D341Med (cell line): ENCODE measurements at regions not wholly inside any gene's neighbourhood (a gene's known extent, or its start where the extent isn't known, plus 50 kb on each side); places are given as distances from the start of the nearest gene placed in this dataset.
"Not testable (repeated sequence)": the region's sequence is repeated elsewhere in the genome, so short reads cannot be mapped to it uniquely, and the experiment has no call there.

Experiments
- DNase-seq: peaks from one replicate; pipeline ENCODE4 v3.0.0; 2012; ENCODE audit warnings: low spot score

DNA sequence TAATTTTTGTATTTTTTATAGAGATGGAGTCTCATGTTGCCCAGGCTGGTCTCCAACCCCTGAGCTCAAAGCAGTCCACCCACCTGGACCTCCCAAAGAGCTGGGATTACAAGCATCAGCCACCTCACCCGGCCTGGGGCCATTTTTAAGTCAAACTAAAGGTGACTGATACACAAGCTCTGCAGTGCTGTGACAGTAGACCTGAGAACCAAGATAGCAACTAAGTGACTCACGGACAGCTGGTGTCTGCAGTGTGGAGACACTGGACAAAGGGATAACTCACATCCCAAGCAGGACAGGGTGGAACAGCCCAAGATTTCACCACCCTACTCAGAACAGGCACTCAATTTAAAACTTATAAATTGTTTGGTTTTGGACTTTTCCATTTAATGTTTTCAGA is 402.5 kb downstream of the CD83 start:
- no peak for DNase-seq

DNA sequence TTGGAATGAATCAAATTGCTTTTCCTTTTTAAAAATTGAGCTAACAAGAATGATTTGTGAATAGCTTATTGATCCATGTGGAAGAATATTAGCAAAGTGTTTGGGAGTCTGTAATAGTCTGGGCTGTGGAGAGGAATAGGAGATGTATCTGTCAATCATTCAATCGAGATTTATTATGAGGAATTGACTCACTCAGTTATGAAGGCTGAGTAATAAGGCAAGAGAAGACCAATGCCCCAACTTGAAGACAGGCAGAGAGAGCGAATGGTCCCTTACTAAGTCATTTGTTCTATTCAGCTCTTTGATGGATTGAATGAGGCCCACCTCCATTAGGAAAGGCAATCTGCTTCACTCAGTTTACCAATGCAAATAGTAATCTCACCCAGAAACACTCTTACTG is 403.0 kb downstream of the CD83 start:
- no peak for DNase-seq

DNA sequence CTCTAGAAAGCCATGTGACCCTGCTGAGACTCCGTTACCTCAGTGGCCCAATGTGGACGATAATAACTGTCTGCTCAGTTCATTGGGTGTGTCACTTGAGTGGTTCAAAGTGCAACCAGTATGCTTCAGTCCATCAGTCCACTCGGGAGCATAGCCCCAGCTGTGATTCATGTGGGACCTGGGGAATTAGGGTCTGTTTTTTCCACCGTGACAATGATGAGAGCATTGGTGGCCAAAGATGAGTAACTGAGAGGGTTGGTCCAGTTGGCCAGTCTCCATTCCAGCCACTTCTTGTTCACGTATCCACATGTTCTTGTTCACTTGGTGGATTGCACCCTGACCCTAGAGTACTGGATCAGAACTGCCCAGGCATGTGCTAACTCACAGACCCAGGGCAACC is 403.6 kb downstream of the CD83 start:
- DNase-seq, result no peak

DNA sequence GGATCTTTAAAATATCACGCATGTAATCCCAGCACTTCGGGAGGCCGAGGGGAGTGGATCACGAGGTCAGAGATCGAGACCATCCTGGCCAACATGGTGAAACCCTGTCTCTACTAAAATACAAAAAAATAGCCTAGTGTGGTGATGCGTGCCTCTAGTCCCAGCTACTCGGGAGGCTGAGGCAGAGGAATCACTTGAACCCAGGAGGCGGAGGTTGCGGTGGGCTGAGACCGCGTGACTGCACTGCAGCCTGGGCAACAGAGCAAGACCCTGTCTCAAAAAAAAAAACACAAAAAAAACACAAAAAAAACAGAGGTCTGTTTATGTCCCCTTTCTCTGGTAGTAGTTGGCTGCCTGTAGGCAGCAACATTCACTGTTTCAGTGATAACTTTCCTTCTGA is 404.3 kb downstream of the CD83 start:
- DNase-seq, result not testable (repeated sequence)

DNA sequence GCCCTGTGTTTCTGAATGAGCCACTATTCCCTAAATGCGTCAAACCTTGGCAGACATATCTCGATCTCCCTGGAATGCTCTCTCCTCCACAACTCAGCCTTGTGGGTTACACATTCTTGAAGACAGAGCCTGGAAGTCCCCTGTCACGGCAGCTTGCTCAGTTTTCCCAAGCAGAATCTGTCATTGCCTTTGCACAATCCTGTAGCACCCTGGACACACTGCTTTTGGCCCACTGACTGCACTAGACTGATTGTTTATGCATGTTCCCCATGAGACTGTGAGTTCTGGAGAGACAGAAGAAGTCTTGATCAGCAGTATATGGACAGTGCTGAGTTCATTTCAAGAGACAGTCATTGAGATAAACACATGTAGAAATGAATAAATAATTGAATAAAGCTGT is 406.7 kb downstream of the CD83 start:
- DNase-seq, result no peak

DNA sequence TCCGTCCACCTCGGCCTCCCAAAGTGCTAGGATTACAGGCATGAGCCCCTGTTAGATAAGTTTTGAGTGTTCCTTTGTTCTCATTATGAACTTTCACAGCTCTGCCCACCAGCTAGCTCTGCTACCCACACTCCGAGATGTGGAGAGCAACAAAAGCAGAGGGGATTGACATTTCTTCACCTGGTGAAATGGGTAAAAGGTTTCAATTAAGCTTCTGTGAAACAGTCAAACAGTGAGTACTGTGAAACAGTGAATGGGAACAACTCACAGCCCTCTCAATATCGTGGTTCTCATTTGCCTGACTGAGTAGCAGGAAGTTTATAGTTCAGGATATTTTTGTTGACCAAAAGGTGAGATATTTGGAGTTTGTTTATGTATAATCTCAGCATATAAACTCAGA is 412.8 kb downstream of the CD83 start:
- DNase-seq, result no peak

DNA sequence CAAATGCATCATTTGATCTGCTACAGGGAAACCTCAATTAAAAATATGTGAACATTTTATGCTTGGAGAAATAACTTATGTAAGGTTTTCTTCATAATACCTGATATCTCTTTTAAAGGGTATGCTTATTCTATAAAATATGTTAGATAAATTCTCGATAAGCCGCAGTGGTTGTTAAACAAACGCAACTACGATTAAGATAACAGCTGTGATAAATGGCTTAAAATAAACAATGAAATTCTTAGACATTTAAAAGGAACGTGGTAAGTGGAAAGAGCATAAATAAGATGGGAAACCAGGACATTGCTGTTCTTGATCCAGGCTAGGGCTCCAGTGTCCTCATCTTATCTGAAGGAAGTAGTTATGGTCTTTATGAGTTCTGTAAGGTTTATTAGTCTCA is 415.9 kb downstream of the CD83 start:
- no peak for DNase-seq

DNA sequence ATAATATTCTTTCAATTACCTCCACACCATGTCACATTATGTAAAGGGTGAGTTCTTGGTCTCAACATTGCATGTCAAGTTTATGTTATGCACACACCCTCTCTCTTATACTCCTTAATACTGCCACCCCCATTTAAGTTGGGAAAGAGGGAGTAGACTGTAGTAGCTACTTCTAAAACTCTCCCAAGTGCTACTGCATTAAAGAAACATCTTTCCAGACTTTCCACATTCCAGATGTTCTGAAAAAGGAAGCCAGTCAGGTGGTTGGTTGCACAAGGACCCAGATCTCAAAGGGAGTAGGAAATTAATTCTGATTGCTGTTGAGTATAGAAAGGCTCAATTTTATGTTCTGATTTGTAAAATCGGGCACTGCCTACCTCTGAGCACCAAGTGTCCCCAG is 419.5 kb downstream of the CD83 start:
- DNase-seq, result no peak

DNA sequence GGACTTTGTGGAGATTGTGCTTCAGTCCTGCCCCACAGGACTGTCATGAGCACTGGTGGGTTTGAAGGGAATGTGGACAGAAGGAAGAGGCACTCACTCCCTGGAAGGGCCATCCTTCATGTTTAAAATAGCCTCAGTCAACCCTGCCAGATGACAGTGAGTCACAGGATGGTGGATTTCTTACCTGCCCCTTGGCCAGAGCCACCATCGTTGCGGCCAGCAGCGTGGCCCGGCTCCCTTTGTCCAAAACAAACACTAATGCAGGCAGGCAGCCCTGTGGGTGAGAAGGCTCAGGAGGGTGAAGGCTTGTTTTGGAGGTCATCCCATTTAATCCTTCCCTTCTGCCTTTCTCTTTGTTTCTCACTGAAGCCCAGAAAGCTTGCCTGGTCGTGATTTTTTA is 422.7 kb downstream of the CD83 start:
- no peak for DNase-seq

DNA sequence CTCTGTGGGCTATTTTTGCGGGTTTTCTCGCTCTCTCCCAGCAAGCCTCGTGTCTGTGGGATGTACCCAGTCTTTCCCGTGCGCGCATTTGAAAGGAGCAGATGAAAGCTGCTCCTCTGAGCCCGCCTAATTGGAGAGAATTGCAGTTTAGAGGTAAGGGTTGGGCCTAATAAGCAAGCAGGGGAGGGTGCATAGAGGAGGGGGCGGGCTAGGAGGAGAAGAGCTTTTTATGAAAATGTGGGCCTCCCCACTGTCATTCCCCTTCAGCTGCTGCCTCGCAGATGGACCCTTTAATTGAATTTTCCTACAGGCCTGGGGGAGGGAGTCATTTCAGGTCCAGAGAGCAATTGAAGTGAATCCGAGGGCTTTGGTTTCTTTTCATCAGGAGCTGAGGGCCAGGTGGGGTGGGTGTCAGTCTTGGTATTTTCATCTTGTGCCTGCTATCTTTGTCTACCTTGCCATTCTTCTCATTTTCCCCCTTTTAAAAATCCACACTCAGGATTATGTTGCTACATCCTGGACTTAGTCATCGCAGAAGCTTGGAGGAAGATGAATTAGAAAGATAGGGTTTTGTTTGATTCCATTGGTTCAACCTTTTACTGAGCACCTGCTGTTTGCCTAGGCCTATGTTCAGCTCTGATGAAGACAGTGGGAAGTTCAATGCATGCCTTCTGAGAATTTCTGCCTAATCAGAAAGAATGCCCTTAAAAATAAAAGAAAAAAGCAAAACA is 423.4 kb downstream of the CD83 start:
- no peak for DNase-seq

DNA sequence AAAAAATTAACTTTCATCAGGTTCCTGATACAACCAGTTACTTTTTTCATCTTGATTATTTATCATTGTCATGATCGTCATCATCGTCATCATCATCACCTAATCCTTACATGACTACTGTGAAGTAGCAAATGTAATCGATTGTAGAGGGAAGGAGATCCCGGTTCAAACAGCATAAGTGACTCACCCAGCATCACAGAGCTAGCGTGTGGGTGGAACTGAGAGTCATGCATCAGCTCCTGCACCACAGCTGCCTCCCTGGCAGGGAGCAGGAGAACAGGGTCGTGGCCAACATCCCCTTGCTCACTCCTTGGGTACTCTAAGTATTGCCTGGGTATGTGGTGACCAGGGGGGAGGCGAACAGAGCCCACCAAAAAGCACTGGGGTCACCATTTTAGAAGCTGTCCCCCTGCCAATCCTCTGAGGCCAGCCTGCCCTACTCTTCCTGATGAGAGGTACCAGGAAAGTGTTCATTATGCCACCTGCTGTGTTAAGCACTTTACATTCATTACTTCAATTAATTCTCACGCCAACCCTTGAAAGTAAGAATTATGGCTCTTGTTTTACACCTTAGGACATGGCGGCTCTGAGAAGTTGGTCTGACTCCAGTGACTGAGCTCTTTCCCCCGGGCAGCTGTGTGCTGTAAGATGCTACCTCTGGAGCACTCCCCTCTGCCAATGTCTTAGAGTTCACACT is 425.2 kb downstream of the CD83 start:
- DNase-seq, result no peak

DNA sequence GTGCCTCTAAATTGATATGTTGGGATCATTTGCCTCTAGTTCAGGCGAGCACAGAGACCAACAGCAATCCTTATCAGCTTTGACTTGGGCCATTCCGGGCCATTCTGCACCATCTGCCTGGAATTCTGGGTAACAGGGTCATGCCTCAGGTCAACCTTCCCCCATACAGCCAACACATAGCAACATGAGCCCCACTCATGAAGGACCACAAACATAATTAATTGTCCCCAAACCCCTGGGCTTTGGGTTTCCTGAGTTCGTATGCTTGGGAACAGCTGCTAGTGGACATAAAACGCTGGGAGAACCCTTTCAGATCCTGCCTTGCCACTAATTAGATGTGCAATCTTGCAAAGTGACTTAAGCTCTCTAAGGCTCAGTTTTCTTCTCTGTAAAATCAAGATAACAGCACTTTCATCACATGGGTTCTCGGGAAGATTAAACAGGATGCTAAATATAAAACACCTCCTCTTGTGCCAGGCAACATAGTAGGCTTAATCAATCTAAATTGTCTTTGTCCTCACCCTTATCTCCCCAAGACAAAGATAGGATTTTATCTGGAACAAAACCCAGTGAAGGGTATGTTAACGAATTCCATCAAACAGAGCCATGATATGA is 426.5 kb downstream of the CD83 start:
- no peak for DNase-seq

DNA sequence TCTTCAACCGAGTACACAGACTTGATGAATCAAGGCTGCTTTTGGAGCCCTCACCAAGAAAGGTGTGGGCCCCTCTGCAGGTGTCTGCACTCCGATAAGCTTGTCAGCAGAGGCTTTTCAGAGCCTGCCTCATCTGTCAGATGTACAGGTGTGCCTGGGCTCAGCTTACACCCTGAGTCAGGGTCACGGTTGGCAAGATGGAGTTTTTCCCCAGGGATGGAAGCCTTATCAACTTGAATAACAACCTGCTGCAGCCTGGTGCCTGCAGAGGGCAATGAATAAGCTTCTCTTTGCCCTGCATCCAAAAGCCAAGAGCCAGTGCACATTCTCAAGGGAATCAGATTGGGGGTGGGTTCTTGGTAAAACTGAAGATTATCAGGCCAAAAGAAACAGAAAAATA is 427.1 kb downstream of the CD83 start:
- no peak for DNase-seq

DNA sequence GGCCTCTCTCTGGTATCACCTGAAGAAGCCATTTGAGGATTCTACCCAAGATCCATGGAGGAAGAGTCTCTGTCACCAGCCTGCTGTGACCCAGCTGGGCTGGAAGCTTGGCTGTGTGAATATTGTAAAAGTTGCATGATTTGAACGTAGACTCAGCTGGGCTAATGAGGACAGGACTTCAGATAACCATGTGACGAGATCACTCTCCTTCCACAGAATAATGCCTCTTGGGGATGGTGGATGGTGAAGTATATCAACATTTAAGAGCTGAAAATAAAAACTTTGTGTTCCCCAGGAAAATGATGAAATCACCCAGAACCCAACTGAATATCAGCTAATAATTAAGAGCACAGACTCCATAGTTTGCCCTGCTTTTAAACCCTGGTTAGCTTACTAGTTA is 427.9 kb downstream of the CD83 start:
- no peak for DNase-seq

DNA sequence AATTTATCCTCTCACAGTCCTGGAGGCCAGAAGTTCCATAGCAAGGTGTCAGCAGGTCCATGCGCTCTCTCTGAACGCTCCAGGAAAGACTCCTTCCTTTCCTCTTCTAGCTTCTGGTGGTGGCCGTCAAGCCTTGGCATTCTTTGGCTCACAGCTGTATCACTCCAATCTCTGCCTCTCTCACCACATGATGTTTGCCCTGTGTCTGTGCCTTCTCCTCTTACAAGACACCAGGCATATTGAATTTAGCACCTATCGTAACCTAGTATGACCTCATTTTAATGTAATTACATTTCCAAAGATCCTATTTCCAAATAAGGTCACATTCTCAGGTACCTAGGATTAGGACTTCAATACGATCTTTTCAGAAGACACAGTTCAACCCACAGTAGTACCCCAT is 428.5 kb downstream of the CD83 start:
- DNase-seq, result no peak

DNA sequence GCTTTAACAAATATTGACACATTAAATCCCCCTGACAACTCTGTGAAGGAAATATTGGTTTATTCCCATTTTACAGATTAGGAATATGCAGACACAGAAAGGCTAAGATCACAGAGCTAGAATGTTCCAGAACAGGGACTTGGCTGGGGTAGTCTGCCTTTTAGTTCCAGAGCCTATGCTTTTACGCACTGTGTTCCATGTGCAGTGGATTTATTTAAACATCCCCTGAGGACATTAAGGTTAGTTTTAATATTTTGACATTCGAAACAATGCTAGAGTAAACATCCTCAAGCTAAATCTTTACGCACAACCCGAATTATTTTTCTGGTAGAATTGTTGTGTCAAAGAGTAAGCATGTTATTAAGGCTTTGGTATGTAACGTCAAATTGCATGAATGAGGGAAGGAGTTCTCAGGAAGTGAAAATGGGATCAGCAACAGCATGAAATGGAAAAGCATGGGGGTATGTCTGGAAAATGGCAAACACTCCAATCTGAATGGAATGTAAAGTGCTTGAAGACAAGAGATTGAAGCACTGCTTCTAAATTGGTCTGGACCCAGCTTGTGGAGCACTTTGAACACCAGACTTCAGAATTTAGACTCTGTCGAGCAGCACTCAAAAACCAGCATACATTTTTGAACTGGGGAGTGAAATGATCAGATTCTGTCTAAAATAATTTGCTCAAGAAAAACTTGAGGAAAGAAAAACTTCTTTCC is 429.9 kb downstream of the CD83 start:
- DNase-seq, result no peak

DNA sequence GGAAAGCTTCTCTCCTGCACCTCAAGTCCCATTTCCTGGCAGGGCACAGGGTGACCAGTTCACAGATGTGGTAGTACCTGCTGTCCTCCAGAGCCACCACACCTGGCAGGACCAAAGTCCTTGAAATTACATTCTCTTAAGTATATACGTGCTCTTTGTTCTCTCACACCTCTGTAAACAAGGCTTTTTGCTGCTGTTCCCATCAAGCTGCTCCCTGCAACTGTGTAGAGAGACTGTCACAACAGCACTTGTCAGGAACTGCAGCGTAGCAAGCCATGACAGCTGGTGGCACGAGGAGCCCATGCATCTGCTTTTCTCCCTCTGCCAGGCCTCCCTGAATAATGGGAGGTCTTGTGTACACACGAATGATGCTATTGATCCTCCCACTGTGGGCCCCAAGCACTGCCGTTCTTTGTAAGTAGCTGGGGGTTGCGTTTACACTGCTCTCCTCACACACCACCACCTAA is 431.8 kb downstream of the CD83 start:
- no peak for DNase-seq

DNA sequence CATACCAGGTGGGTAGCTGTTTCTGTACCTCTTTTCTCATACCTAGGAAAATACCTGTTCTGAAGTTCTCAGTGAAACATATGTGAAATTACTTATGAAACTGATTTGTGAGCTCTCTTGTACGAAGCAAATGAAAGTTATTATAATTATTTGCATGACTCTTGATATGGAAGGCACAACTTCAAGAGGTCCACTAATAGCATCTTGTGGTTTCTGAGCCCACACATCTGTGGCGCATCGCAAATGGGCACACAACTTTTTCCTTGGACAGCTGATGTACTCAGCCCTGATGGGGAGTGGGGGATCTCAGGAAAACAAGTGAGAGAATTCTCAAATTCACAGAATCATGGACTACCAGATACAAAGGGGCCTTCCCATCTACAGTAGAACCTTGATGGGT is 432.3 kb downstream of the CD83 start:
- DNase-seq, result no peak

DNA sequence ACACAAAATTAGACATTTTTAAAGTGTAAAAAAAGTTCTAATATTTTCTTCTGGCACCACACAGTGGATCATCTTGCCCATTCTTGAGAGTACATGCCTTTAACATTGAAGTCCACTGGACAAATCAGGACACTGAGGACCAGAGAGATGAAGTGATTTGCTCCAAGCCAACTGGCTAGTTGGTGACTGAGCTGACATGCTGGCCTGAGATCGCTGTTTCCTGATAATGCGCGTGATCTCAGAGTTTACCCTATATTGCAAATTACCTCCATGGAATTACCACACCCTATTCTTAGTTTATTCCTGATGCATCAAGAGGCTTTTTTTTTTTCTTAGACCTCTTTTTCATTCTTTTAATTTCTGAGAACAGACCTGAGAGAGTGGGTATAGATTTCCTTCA is 432.8 kb downstream of the CD83 start:
- no peak for DNase-seq

DNA sequence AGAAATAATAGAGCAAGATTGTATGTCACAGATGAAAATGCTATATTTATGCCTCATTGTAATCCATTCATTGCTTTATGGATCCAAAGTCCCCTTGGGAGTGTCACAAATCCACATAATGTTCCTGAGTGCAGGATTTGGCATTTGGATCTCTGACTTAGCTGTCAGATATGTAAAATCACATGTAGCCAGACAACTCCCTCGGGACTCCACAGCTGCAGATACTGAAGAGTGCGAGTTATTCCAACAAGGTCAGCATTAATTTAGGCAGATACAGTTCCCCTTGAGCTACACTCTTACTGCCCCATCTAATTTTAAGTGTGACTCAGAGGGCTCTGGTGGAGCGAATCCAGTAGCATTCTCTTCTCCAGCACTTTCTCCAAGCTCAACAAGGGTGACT is 433.2 kb downstream of the CD83 start:
- no peak for DNase-seq

DNA sequence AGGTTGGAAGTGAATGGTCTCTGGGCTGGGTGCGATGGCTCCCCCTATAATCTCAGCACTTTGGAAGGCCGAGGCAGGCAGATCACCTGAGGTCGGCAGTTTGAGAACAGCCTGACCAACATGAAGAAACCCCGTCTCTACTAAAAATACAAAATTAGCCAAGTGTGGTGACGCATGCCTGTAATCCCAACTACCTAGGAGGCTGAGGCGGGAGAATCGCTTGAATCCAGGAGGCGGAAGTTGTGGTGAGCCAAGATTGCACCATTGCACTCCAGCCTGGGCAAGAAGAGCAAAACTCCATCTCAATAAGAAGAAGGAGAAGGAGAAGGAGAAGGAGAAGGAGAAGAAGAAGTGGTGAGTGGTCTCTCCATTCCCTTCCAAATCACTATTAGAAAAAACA is 434.0 kb downstream of the CD83 start:
- DNase-seq, result not testable (repeated sequence)

DNA sequence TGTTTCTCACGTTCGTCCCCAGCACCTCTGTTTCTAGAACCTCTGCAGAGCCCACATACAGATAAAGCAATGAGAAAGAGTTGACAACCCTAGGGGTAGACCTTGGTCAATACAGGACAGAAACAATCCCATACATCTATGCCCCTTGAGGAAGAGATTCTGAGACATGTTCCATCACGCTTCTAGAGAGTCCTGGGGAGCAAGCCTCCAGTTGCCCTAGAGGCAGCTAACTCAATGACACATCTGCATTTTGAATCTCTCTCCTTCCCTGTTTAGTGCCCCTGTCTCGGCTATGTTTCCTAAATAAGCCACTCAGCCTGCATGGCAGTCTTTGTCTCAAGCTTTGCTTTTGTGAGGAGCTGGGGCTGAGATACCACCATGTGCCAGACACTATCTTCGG is 435.3 kb downstream of the CD83 start:
- no peak for DNase-seq

DNA sequence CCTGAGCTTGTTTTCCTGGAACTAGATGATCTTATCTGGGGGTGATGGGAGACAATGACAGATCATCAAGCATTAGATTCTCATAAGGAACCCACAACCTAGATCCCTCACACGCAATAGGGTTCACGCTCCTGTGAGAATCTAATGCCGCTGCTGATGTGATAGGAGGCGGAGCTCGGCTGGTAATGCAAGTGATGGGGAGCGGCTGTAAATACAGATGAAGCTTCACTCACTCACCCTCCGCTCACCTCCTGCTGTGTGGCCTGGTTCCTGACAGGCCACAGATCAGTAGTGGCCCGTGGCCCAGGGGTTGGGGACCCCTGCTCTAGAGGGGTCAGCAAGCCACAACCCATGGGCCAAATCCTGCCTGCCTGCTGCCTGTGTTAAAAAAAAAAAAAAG is 435.9 kb downstream of the CD83 start:
- DNase-seq, result no peak
